DOHH2 (cell line): ENCODE measurements at regions not wholly inside any gene's neighbourhood (a gene's known extent, or its start where the extent isn't known, plus 50 kb on each side); places are given as distances from the start of the nearest gene placed in this dataset.
"Not testable (repeated sequence)": the region's sequence is repeated elsewhere in the genome, so short reads cannot be mapped to it uniquely, and the experiment has no call there.

ENCODE experiments used
- H3F3A ChIP-seq: fragments of 200-600 bp; sonication (generic), shearing (Covaris generic); 2 replicates; pipeline ENCODE4 v1.6.0; 2016; ENCODE audit warnings: antibody characterized with exemption, mild to moderate bottlenecking; ENCODE audit not compliant: control insufficient read depth, insufficient read depth
- H3K27ac ChIP-seq: fragments of 200-600 bp; sonication (generic); 2 replicates; pipeline ENCODE4 v1.5.1; 2014; ENCODE audit warnings: low read depth, mild to moderate bottlenecking, low read length, moderate library complexity
- H3K27me3 ChIP-seq: fragments of 200-600 bp; sonication (generic); 2 replicates; pipeline ENCODE4 v1.6.1; 2014; ENCODE audit warnings: mild to moderate bottlenecking, low read length, mixed read lengths; ENCODE audit not compliant: control insufficient read depth
- H3K36me3 ChIP-seq: fragments of 200-600 bp; sonication (generic); 2 replicates; pipeline ENCODE4 v1.6.1; 2014; ENCODE audit warnings: mild to moderate bottlenecking, low read length, moderate library complexity, mixed read lengths; ENCODE audit not compliant: control insufficient read depth
- H3K4me1 ChIP-seq: fragments of 200-600 bp; sonication (generic); 2 replicates; pipeline ENCODE4 v1.6.1; 2014; ENCODE audit warnings: mild to moderate bottlenecking, low read length, mixed read lengths; ENCODE audit not compliant: control insufficient read depth
- H3K4me2 ChIP-seq: fragments of 200-600 bp; sonication (generic); 2 replicates; pipeline ENCODE4 v1.6.0; 2014; ENCODE audit warnings: mild to moderate bottlenecking, low read length, moderate library complexity
- H3K4me3 ChIP-seq: fragments of 200-600 bp; sonication (generic); 2 replicates; pipeline ENCODE4 v1.5.1; 2014; ENCODE audit warnings: mild to moderate bottlenecking, low read length, mixed read lengths
- H3K79me2 ChIP-seq: fragments of 200-600 bp; sonication (generic); 2 replicates; pipeline ENCODE4 v1.6.1; 2014; ENCODE audit warnings: mild to moderate bottlenecking, low read length, mixed read lengths; ENCODE audit not compliant: control insufficient read depth
- H3K9me2 ChIP-seq: fragments of 200-600 bp; sonication (generic); replicated peaks from 2 replicates; pipeline ENCODE4 v1.6.1; 2014; ENCODE audit warnings: mild to moderate bottlenecking, low read length, mixed read lengths; ENCODE audit not compliant: control insufficient read depth
- H3K9me3 ChIP-seq: fragments of 200-600 bp; sonication (generic); 2 replicates; pipeline ENCODE4 v1.6.1; 2014; ENCODE audit warnings: antibody characterized with exemption, low read length, mixed read lengths; ENCODE audit not compliant: control insufficient read depth, insufficient read depth
- H4K20me1 ChIP-seq: fragments of 200-600 bp; sonication (generic); 2 replicates; pipeline ENCODE4 v1.6.0; 2014; ENCODE audit warnings: low read depth, mild to moderate bottlenecking, antibody characterized with exemption, low read length, moderate library complexity; ENCODE audit not compliant: control insufficient read depth, insufficient read depth
- EZH2phosphoT487 ChIP-seq: fragments of 200-600 bp; sonication (generic); IDR thresholded peaks from 2 replicates; pipeline ENCODE4 v1.6.1; 2017; ENCODE audit warnings: borderline replicate concordance, mild to moderate bottlenecking, antibody characterized with exemption, low read length, moderate library complexity, mixed read lengths
- TF ChIP-seq, protein P1 (sequence below): fragments of 200-600 bp; sonication (generic); IDR thresholded peaks from one replicate; pipeline ENCODE4 v1.5.1; 2014; ENCODE audit warnings: antibody characterized with exemption, mild to moderate bottlenecking, low read depth, low read length; ENCODE audit not compliant: poor library complexity, severe bottlenecking

DNA sequence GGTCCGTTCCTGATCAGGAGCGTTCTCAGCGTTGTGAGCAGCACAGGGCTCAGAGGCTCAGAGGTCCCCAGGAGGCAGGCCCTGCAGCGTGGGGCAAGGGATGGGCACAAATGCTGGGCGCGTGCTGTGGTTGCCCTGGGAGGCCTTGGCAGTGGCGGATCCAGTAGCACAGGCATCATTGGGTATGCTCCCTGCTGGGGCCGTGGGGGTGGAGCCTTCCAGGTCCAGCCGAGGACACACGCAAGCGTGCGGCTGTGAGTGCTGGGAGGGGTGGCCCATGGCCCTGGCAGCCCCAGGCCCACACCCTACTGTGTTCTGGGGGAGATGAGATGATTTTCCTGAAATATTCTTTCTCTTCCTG lies 253.6 kb downstream of the ADGRD1 start:
- H3K4me1 ChIP-seq, H3F3A ChIP-seq, H3K9me3 ChIP-seq, H4K20me1 ChIP-seq, H3K4me2 ChIP-seq, H3K79me2 ChIP-seq, H3K27me3 ChIP-seq, H3K36me3 ChIP-seq, H3K9me2 ChIP-seq, H3K27ac ChIP-seq, H3K4me3 ChIP-seq: not testable (repeated sequence)

DNA sequence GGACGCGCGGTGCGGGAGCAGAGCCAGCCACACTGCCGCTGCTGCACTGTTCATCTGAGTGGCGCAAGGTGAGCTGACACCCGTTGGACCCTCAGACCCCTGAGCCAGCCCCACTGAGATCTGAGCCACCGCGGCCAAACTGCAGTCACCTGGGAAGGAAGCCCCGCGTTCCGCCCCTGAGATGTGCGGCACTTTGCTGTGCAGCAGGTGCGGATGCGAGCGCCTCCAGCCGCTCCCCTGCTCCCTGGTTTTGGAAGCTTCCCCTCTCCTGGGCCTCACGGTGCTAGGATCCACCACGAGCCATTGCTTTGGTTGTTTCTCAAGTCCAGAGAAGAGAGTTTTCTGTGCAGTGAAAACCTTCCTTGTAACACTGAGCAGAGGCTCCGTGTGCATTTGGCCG lies 254.1 kb downstream of the ADGRD1 start:
- H3F3A ChIP-seq, H3K4me1 ChIP-seq, H4K20me1 ChIP-seq, H3K9me2 ChIP-seq, H3K9me3 ChIP-seq, H3K4me3 ChIP-seq, H3K36me3 ChIP-seq, H3K4me2 ChIP-seq, H3K27me3 ChIP-seq, H3K27ac ChIP-seq, H3K79me2 ChIP-seq: not testable (repeated sequence)

- no peaks in the 10 kb centered on the region for H3K9me2 ChIP-seq
- no peaks in the 10 kb centered on the region for H3F3A ChIP-seq
- H4K20me1 ChIP-seq, result no peaks in the 10 kb centered on the region
- no peak overlapping the region for H3K27ac ChIP-seq
- TF ChIP-seq EZH2phosphoT487, result no peak
- TF ChIP-seq, protein P1, sequence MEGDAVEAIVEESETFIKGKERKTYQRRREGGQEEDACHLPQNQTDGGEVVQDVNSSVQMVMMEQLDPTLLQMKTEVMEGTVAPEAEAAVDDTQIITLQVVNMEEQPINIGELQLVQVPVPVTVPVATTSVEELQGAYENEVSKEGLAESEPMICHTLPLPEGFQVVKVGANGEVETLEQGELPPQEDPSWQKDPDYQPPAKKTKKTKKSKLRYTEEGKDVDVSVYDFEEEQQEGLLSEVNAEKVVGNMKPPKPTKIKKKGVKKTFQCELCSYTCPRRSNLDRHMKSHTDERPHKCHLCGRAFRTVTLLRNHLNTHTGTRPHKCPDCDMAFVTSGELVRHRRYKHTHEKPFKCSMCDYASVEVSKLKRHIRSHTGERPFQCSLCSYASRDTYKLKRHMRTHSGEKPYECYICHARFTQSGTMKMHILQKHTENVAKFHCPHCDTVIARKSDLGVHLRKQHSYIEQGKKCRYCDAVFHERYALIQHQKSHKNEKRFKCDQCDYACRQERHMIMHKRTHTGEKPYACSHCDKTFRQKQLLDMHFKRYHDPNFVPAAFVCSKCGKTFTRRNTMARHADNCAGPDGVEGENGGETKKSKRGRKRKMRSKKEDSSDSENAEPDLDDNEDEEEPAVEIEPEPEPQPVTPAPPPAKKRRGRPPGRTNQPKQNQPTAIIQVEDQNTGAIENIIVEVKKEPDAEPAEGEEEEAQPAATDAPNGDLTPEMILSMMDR, result no peak
- H3K4me1 ChIP-seq, result no peaks in the 10 kb centered on the region
- no peak overlapping the region for H3K4me2 ChIP-seq
- H3K79me2 ChIP-seq, result no peaks in the 10 kb centered on the region
- no peaks in the 10 kb centered on the region for H3K36me3 ChIP-seq
- H3K9me3 ChIP-seq, result no peaks in the 10 kb centered on the region
- no peak overlapping the region for H3K4me3 ChIP-seq
- H3K27me3 ChIP-seq, result peaks cover 7% of the 10 kb centered on the region; the same call in 1 of the 2 replicates
Measured at GRCh38 chr12:131208425-131208824, 254.7 kb downstream of the ADGRD1 start.

- peaks cover 7% of the 10 kb centered on the region; the same call in 1 of the 2 replicates for H3K27me3 ChIP-seq
Measured at GRCh38 chr12:131209082-131210070, 255.7 kb downstream of the ADGRD1 start.

More at GRCh38 chr12:131209082-131210070, 255.7 kb downstream of the ADGRD1 start:
- no peaks in the 10 kb centered on the region for H3K79me2 ChIP-seq
- H3K4me1 ChIP-seq, result no peaks in the 10 kb centered on the region
- no peaks in the 10 kb centered on the region for H4K20me1 ChIP-seq
- no peak overlapping the region for H3K4me3 ChIP-seq
- no peaks in the 10 kb centered on the region for H3K36me3 ChIP-seq
- no peak for TF ChIP-seq EZH2phosphoT487
- TF ChIP-seq, protein P1, result no peak
- no peak overlapping the region for H3K4me2 ChIP-seq
- H3K9me2 ChIP-seq, result no peaks in the 10 kb centered on the region
- no peaks in the 10 kb centered on the region for H3K9me3 ChIP-seq
- no peak overlapping the region for H3K27ac ChIP-seq
- H3F3A ChIP-seq, result no peaks in the 10 kb centered on the region
